SK-N-MC (cell line): ENCODE measurements at regions not wholly inside any gene's neighbourhood (a gene's known extent, or its start where the extent isn't known, plus 50 kb on each side); places are given as distances from the start of the nearest gene placed in this dataset.
"Not testable (repeated sequence)": the region's sequence is repeated elsewhere in the genome, so short reads cannot be mapped to it uniquely, and the experiment has no call there.

Source experiments
- DNase-seq: peaks from one replicate; pipeline ENCODE4 v3.0.0-alpha.2; 2011; ENCODE audit warnings: low read depth, low spot score
- H3K27ac ChIP-seq: fragments of 200-600 bp; sonication (generic); 2 replicates; pipeline ENCODE4 v1.5.1; 2016; ENCODE audit warnings: mixed run types
- H3K36me3 ChIP-seq: fragments of 200-600 bp; sonication (generic); 2 replicates; pipeline ENCODE4 v1.6.1; 2017; ENCODE audit warnings: antibody characterized with exemption, low read length, mixed read lengths; ENCODE audit not compliant: insufficient read depth
- H3K4me3 ChIP-seq: fragments of 200-600 bp; sonication (generic); 2 replicates; pipeline ENCODE4 v1.5.1; 2016
- H3K9ac ChIP-seq: fragments of 200-600 bp; sonication (generic); 2 replicates; pipeline ENCODE4 v1.8.0; 2017; ENCODE audit warnings: mixed run types, mixed read lengths; ENCODE audit not compliant: insufficient read length
- H3K9me3 ChIP-seq: fragments of 200-600 bp; sonication (generic); 2 replicates; pipeline ENCODE4 v1.6.1; 2017; ENCODE audit warnings: low read depth, mild to moderate bottlenecking, antibody characterized with exemption, low read length, moderate library complexity, mixed read lengths
- EZH2 ChIP-seq: fragments of 200-600 bp; sonication (generic); IDR thresholded peaks from one replicate; pipeline ENCODE4 v1.6.1; 2017; ENCODE audit warnings: antibody characterized with exemption
- FOXP2 ChIP-seq: optimal IDR thresholded peaks from 2 replicates; pipeline ENCODE3; 2011; ENCODE audit warnings: mild to moderate bottlenecking, moderate library complexity; ENCODE audit not compliant: insufficient read depth; ENCODE audit errors: extremely low read length, control extremely low read depth
- POLR2AphosphoS5 ChIP-seq: IDR thresholded peaks from 2 replicates; pipeline ENCODE4 v1.6.1; 2012; ENCODE audit warnings: mild to moderate bottlenecking, low read depth, low read length, borderline replicate concordance

DNA sequence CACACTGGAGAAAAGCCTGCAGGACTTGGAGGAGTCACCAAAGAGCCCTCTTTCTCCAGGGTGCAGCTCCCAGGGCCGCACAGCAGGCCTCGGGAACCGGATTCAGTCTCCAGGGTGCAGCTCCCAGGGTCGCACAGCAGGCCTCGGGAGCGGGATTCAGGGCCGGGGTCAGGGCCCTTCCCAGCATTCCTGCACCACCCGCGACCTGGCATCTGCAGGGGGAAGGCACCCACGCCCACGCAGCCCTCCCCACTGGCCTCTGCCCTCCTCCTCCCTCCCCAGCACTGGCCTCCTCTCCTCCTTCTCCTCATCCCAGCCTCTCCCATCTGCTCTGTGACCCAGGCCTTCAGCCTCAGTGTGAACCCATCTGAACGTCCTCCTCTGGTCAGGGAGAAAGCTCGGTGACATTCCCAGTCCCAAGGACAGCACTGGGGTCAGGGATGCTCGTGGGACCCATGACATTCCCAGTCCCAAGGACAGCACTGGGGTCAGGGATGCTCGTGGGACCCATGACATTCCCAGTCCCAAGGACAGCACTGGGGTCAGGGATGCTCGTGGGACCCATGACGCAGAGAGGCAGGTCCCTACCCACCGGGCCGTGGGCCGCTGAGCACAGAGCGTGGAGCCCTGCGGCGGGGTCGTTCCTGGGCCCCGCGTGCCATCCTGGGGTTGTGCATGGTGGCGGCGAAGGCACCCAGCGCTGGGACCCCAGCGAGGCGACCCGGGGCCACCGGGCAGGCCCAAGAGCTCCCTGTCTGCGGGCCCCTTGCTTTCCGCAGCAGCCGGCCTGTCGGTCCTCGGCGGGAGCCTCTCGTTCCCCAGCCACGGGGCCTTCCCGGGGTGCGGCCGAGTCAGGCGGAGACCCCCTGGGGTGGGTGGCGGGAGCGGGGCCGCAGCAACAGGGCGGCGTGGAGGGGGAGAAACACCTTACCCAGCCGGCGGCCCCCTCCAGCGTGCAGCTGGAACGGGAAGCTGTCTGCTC is 550.2 kb upstream of the SALL3 start:
- no peaks in the 10 kb centered on the region for H3K36me3 ChIP-seq
- TF ChIP-seq EZH2 (no peak), POLR2AphosphoS5 (no peak), FOXP2 (no peak)
- no peak overlapping the region for H3K4me3 ChIP-seq
- H3K9ac ChIP-seq = no peak overlapping the region
- no peaks in the 10 kb centered on the region for H3K9me3 ChIP-seq
- DNase-seq = no peak
- no peak overlapping the region for H3K27ac ChIP-seq

DNA sequence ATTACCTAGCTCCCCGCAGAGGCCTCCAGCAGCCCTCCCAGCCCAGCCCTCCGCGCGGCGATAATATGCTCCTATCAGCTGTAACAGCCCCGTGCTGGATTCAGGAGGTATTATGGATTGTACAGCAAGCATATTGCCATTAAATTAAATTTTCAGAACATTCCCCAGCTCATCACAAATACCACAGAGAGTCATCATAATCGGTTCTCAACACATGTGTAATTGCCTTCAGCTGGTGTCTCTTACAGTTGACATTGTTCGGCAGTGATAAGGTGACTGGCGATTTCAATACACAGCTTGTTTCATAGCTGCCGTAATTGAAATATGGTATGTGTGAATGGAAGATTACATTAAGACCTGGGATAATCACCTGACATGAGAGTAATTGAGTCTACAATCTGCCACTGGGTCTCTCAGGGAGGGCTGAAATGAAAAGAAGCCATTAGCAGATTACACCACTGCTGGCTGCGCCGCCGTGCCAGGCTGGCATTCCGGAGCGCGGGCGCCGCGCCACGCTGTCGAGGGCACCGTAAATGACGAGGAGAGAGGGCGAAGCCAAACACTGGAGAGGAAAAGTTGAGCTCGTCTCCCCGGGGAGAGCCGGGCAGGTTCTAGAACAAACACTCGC is 549.4 kb upstream of the SALL3 start:
- Histone ChIP-seq H3K9me3 (no peaks in the 10 kb centered on the region), H3K27ac (no peak overlapping the region), H3K9ac (no peak overlapping the region), H3K36me3 (no peaks in the 10 kb centered on the region), H3K4me3 (no peak overlapping the region)
- TF ChIP-seq EZH2 (no peak), POLR2AphosphoS5 (no peak), FOXP2 (no peak)
- no peak for DNase-seq

DNA sequence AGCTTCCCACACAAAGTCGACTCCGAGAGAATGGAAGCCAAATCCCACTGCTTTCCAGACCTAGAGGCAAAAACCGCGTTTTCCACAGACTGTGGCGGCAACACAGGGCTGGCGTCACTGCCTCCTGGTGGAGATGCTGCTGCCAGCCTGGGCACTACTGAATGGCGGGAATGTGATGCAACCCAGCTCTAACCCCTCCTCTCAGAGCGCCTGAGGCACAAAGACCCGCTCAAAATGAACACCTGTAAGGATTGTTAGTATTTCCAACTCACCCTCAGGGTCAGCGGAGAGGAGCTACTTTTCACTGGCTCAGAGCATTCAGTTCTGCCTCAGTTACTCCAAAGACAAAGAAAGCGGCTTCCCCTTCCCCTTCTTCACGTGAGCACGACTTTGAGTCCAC is 548.0 kb upstream of the SALL3 start:
- Histone ChIP-seq H3K9ac (no peak overlapping the region), H3K4me3 (no peak overlapping the region), H3K9me3 (no peaks in the 10 kb centered on the region), H3K27ac (no peak overlapping the region), H3K36me3 (no peaks in the 10 kb centered on the region)
- TF ChIP-seq POLR2AphosphoS5 = no peak
- TF ChIP-seq FOXP2 = no peak
- no peak for TF ChIP-seq EZH2
- no peak for DNase-seq

DNA sequence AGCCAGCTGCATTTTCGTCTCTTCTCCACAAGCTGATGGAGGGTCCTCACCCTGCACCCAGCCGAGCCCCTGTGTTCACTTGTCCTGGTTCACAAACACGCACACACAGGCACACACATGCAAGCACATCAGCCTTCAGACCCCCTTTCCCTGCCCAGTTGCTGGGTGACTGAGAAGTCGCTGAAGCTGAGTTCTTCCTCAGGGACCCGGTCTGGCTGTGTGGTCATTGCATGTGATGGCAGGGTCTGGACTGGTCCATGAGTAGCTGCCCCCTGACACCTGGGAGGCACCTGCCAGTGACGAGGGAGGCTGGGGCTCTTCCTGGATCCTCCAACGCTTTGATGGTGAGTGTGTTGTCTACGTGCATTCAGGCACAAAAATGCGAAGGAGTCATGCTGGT is 546.1 kb upstream of the SALL3 start:
- H3K36me3 ChIP-seq = no peaks in the 10 kb centered on the region
- DNase-seq = no peak
- H3K27ac ChIP-seq = no peak overlapping the region
- TF ChIP-seq POLR2AphosphoS5 (no peak), FOXP2 (no peak), EZH2 (no peak)
- H3K9ac ChIP-seq = no peak overlapping the region
- H3K9me3 ChIP-seq = no peaks in the 10 kb centered on the region
- no peak overlapping the region for H3K4me3 ChIP-seq

DNA sequence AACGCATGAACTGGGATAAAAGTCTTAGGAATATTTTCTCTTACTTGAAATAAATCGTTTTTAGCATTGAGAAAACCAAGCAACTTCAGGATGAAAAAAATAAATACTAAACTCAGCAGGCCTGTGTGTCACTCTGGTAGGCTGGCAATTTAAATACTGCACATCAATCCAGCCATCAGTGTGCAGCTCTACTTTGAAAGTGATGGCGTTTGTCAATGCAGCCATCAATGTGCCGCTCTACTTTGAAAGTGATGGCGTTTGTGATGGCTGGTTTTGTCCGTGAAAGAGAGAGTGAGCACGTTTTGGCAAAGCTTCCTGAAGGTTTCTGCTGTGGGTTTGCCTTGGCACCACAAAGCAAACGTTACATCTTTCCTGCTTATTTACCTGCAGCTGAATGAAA is 543.5 kb upstream of the SALL3 start:
- no peak for DNase-seq
- no peaks in the 10 kb centered on the region for H3K36me3 ChIP-seq
- H3K9ac ChIP-seq = no peak overlapping the region
- H3K9me3 ChIP-seq = no peaks in the 10 kb centered on the region
- TF ChIP-seq FOXP2 (no peak), EZH2 (no peak), POLR2AphosphoS5 (no peak)
- no peak overlapping the region for H3K27ac ChIP-seq
- H3K4me3 ChIP-seq = no peak overlapping the region

DNA sequence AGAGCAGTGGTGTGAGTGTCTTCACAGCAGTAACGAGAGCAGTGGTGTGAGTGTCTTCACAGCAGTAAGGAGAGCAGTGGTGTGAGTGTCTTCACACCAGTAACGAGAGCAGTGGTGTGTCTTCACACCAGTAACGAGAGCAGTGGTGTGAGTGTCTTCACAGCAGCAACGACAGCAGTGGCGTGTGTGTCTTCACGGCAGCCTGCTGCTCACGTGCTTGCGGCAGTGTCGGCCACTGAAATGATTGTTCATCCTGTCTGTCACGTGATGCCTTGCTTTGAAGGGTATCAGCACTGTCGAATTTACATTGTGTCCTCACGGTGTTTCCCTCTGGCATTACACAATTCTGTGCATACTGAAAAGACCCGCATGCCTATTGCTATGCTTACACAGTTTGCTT is 541.4 kb upstream of the SALL3 start:
- H3K4me3 ChIP-seq, H3K9ac ChIP-seq, H3K27ac ChIP-seq, DNase-seq, H3K36me3 ChIP-seq, H3K9me3 ChIP-seq: not testable (repeated sequence)

DNA sequence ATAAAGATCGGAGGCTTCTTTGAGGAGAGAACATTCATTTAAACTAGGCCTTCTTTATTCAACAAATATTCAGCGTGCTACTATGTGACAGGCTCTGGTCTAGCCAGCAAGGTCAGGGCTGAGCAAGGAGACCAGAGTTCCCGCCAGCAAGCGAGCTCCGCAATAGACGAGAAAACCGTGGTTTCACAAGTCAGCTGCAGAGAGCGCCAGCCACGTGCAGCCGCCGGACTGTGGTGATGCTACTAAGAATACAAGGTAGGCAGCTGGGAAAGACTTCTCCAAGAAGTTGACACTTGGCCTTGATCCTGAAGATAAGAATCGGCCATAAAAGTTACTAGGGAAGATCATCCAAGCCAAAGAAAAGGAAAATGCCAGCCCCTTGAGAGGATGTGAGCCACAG is 533.7 kb upstream of the SALL3 start:
- no peak for DNase-seq
- Histone ChIP-seq H3K9me3 (no peaks in the 10 kb centered on the region), H3K4me3 (no peak overlapping the region), H3K9ac (no peak overlapping the region), H3K27ac (no peak overlapping the region), H3K36me3 (no peaks in the 10 kb centered on the region)
- TF ChIP-seq POLR2AphosphoS5 (no peak), EZH2 (no peak), FOXP2 (no peak)

DNA sequence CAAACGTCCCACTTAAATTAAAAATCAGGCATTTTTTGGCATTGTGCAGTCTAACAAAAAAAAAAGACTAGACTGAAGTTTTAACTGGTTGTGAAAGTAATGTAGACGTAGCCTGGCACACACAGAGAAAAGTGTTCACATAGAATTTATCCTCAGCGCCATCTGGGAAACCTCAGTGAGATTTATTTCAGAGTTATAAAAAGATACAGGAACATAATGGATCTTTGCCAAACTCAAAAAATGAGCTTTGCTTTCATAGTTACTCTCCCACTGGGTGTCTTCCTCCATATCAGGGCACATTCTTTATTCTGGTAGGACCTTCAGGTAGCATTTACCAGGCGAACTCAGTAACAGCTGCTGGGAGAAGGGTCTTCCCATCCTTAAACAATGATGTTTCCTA is 532.4 kb upstream of the SALL3 start:
- Histone ChIP-seq H3K9ac (no peak overlapping the region), H3K27ac (no peak overlapping the region), H3K9me3 (no peaks in the 10 kb centered on the region), H3K36me3 (no peaks in the 10 kb centered on the region), H3K4me3 (no peak overlapping the region)
- TF ChIP-seq POLR2AphosphoS5 = no peak
- no peak for TF ChIP-seq EZH2
- TF ChIP-seq FOXP2 = no peak
- no peak for DNase-seq

DNA sequence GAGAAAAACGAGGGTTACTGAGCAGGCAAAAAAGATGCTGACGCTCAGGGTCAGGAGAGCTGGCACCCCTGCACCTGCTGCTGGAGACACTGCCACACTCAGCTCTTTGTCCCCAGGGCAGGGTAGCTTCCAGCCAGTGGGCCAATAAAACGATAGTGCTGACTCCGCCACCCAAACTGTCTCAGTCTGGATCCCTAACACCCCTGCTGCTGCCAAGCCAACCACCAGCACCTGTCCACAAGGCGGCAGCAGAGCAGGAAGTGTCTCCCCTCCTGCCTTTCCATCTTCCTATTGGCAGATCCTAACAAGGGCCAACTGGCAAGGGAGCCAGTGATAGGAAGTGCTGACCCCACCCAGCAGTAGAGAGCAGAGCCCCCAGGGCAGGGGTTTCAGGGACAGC is 531.5 kb upstream of the SALL3 start:
- DNase-seq = no peak
- H3K9me3 ChIP-seq = no peaks in the 10 kb centered on the region

More for the DNA sequence above, 531.5 kb upstream of the SALL3 start:
- Histone ChIP-seq H3K4me3 (no peak overlapping the region), H3K36me3 (no peaks in the 10 kb centered on the region), H3K9ac (no peak overlapping the region), H3K27ac (no peak overlapping the region)
- TF ChIP-seq FOXP2 (no peak), POLR2AphosphoS5 (no peak), EZH2 (no peak)
